ENCODE measurements at regions not wholly inside any gene's neighbourhood (a gene's known extent, or its start where the extent isn't known, plus 50 kb on each side); places are given as distances from the start of the nearest gene placed in this dataset.

DNA sequence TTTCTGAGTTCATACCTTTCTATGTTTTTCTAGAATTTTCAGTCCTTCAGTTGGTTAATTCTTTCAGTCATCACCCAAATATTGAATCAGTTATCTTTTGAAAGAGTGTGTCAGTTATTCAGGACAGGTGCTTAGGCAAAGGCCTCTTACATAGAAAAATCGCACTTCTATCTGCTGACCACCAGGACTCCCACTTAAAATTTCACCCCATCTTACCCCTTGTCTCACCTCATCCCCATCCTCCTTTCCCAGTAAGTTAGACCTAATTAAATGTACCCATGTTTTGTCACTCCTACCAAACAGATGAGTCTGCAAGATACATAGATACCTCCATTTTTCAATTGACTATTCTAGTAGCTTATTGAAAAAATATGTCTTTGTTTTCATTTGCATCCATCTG, 159.9 kb upstream of the PIK3R1 start:
- no peak overlapping the region for H3K4me3 ChIP-seq
- H3K4me1 ChIP-seq = no peaks in the 10 kb centered on the region
- DNase-seq (ENCODE audit: low read depth in 1 of 2, low spot score in 1 of 2) (no peak), ATAC-seq (no peak), FAIRE-seq (no peak)
- H3K27ac ChIP-seq = no peak overlapping the region
- H3K4me2 ChIP-seq = no peak overlapping the region
- ChIA-PET POLR2A (no interaction called here), CTCF (no interaction called here)
- TF ChIP-seq JUN (IDR thresholded peaks at IDR 0.05) (no peak), ZNF302 (CRISPR knock-in tag; IDR thresholded peaks at IDR 0.05) (no peak), HDAC2 (IDR thresholded peaks at IDR 0.05) (no peak), EHF (CRISPR knock-in tag; IDR thresholded peaks at IDR 0.05) (no peak), EP300 (IDR thresholded peaks at IDR 0.05) (no peak), SREBF2 (IDR thresholded peaks at IDR 0.05) (no peak), ZC3H11A (IDR thresholded peaks at IDR 0.05) (no peak), ESRRA (IDR thresholded peaks at IDR 0.05; ENCODE audit: borderline replicate concordance, low read length) (no peak), HOXB5 (CRISPR knock-in tag; IDR thresholded peaks at IDR 0.05) (no peak), NPAS2 (CRISPR knock-in tag; IDR thresholded peaks at IDR 0.05; ENCODE audit: borderline replicate concordance) (no peak), NFE2L2 (conservative IDR thresholded peaks at IDR 0.05; ENCODE audit: low read length) (no peak), RFX5 (IDR thresholded peaks at IDR 0.05) (no peak)
- TF ChIP-seq, protein P1, sequence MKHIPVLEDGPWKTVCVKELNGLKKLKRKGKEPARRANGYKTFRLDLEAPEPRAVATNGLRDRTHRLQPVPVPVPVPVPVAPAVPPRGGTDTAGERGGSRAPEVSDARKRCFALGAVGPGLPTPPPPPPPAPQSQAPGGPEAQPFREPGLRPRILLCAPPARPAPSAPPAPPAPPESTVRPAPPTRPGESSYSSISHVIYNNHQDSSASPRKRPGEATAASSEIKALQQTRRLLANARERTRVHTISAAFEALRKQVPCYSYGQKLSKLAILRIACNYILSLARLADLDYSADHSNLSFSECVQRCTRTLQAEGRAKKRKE (CRISPR knock-in tag; IDR thresholded peaks at IDR 0.05; ENCODE audit: low read depth) = no peak
- TF ChIP-seq, protein P2, sequence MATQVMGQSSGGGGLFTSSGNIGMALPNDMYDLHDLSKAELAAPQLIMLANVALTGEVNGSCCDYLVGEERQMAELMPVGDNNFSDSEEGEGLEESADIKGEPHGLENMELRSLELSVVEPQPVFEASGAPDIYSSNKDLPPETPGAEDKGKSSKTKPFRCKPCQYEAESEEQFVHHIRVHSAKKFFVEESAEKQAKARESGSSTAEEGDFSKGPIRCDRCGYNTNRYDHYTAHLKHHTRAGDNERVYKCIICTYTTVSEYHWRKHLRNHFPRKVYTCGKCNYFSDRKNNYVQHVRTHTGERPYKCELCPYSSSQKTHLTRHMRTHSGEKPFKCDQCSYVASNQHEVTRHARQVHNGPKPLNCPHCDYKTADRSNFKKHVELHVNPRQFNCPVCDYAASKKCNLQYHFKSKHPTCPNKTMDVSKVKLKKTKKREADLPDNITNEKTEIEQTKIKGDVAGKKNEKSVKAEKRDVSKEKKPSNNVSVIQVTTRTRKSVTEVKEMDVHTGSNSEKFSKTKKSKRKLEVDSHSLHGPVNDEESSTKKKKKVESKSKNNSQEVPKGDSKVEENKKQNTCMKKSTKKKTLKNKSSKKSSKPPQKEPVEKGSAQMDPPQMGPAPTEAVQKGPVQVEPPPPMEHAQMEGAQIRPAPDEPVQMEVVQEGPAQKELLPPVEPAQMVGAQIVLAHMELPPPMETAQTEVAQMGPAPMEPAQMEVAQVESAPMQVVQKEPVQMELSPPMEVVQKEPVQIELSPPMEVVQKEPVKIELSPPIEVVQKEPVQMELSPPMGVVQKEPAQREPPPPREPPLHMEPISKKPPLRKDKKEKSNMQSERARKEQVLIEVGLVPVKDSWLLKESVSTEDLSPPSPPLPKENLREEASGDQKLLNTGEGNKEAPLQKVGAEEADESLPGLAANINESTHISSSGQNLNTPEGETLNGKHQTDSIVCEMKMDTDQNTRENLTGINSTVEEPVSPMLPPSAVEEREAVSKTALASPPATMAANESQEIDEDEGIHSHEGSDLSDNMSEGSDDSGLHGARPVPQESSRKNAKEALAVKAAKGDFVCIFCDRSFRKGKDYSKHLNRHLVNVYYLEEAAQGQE (IDR thresholded peaks at IDR 0.05) = no peak
- no peaks in the 10 kb centered on the region for H3K9me3 ChIP-seq
- 64% methylated on average over 1 of the region's 1 CpG for WGBS (ENCODE audit: missing lambda C conversion rate)

- Histone ChIP-seq H3K27ac (no peak overlapping the region), H3K4me1 (no peaks in the 10 kb centered on the region), H3K4me2 (no peak overlapping the region), H3K4me3 (no peak overlapping the region), H3K9me3 (no peaks in the 10 kb centered on the region)
- no peak for TF ChIP-seq HOXA7 (CRISPR knock-in tag; IDR thresholded peaks at IDR 0.05)
- TF ChIP-seq, protein P1 (CRISPR knock-in tag; IDR thresholded peaks at IDR 0.05; ENCODE audit: low read depth) = no peak
- TF ChIP-seq CBX8 (IDR thresholded peaks at IDR 0.05) = no peak
- no peak for TF ChIP-seq ZC3H11A (IDR thresholded peaks at IDR 0.05)
- no peak for TF ChIP-seq ZSCAN20 (CRISPR knock-in tag; IDR thresholded peaks at IDR 0.05)
- no peak for TF ChIP-seq JUNB (IDR thresholded peaks at IDR 0.05)
- no peak for TF ChIP-seq JUN (IDR thresholded peaks at IDR 0.05)
- TF ChIP-seq EHF (CRISPR knock-in tag; IDR thresholded peaks at IDR 0.05) = no peak
- no peak for TF ChIP-seq CHD4 (IDR thresholded peaks at IDR 0.05; ENCODE audit: borderline replicate concordance)
- TF ChIP-seq CTCF (IDR thresholded peaks at IDR 0.05) = no peak
- no peak for TF ChIP-seq CBX2 (IDR thresholded peaks at IDR 0.05; ENCODE audit: borderline replicate concordance, low read depth)
- no peak for TF ChIP-seq EP300 (IDR thresholded peaks at IDR 0.05)
- TF ChIP-seq MAFK (IDR thresholded peaks at IDR 0.05; ENCODE audit: partially characterized antibody) = no peak
- FAIRE-seq (no peak), DNase-seq (ENCODE audit: low read depth in 1 of 2, low spot score in 1 of 2) (no peak), ATAC-seq (no peak)
- ChIA-PET CTCF (no interaction called here), POLR2A (no interaction called here)
- 29% methylated on average over 4 of the region's 4 CpGs for WGBS (ENCODE audit: missing lambda C conversion rate)
Observed at GRCh38 chr5:68054638-68055037, 160.9 kb upstream of the PIK3R1 start.
